HG03469 (cell line): ENCODE measurements at regions not wholly inside any gene's neighbourhood (a gene's known extent, or its start where the extent isn't known, plus 50 kb on each side); places are given as distances from the start of the nearest gene placed in this dataset.

ENCODE experiments used
- ATAC-seq: cut with Tn5 transposase; IDR thresholded peaks from one replicate; pipeline ENCODE4 v1.9.1; 2021; ENCODE audit warnings: mild to moderate bottlenecking, moderate library complexity, moderate number of reproducible peaks; ENCODE audit not compliant: unreplicated experiment

DNA sequence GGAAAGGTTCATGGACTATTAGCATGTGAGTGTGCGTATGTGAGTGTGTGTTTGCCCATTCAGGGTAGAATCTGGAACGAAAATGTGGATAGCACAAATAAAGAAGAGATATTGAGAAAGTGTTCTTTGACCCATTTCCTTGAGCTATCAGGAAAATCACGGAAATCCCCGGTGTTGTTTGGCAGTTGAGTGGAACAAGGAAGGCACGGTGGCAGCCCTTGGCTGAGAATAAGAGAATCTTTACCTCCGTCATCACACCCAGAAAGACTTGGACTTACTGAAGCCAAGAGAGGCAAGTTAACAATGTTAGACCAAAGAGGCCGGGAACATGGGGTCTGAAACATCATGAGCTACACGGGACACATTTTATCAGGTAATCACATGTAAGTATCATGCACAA, 588.9 kb upstream of the BTBD3 start:
- ATAC-seq = no peak

DNA sequence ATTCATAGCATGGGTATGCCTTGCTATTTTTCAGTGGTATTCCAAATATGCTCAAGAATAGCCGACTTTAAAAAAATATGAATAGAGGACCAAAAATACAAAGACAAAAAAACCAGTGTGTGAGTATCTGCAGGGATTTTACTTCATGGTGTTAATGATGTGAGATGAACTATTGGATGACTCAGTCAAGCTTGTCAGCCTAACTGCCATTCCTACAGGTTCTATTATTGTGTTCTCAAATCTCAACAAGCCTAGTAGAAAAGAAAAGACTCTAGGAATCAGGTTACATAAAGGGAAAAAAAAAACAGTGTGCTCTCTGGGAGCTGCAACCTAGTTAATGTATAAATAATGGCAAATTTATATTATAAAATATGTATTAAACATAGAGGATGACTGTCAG, 588.4 kb upstream of the BTBD3 start:
- ATAC-seq = no peak

GRCh38 chr20:11331096-11331495, 586.6 kb upstream of the BTBD3 start:
- no peak for ATAC-seq

GRCh38 chr20:11332381-11332780, 585.3 kb upstream of the BTBD3 start:
- no peak for ATAC-seq

DNA sequence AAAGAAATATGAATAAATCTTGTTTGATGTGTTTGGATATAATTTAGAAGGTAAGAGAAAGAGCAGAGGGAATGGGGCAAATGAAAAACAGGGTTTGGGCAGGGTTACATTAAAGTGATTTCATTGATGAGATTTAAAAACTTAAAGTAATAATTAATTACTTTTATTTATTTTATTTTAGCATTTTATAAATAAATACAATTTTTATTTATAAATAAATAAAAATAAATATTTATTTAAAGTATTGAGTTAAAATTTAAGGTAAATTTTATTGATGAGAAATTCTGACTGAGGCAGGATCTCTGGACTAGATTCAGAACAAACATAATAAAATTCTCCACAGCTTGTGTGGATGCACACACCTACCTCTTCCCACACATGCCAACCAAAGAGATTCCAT, 584.1 kb upstream of the BTBD3 start:
- ATAC-seq = no peak

DNA sequence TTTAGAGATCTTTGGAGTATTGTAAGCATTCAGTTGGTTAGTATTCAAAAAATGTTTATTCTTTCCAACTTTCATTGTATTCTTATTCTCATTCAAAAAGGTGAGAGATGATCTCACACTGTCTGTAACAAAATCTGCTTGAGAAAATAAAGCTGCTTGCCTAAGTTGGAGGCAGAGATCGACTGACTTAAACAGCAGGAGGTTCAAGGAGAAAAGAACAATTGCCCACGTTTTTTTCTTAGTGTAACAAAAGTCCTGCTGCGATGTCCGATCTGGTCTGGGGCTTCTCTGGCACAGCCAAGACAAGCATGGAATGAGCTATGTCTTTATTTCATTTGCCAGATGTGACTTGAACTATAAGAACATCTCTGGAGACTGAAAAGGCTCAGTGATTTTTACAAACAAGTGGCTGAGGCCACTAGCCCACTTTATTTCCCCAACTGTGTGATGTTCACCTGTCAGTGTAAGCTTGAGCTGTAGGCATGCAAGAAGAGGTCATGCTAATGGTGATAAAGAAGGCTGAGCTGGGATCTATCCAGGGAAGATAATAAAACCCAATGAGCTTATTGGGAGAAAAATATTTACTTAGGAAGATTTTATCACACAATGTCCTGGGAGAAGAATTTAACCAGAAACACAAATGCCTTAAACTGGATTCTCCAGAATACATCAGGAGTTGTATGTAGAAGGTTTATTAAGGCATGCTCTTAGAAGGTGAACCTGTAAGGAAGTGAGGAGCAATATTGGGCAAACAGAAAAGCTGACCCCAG, 580.1 kb upstream of the BTBD3 start:
- no peak for ATAC-seq

DNA sequence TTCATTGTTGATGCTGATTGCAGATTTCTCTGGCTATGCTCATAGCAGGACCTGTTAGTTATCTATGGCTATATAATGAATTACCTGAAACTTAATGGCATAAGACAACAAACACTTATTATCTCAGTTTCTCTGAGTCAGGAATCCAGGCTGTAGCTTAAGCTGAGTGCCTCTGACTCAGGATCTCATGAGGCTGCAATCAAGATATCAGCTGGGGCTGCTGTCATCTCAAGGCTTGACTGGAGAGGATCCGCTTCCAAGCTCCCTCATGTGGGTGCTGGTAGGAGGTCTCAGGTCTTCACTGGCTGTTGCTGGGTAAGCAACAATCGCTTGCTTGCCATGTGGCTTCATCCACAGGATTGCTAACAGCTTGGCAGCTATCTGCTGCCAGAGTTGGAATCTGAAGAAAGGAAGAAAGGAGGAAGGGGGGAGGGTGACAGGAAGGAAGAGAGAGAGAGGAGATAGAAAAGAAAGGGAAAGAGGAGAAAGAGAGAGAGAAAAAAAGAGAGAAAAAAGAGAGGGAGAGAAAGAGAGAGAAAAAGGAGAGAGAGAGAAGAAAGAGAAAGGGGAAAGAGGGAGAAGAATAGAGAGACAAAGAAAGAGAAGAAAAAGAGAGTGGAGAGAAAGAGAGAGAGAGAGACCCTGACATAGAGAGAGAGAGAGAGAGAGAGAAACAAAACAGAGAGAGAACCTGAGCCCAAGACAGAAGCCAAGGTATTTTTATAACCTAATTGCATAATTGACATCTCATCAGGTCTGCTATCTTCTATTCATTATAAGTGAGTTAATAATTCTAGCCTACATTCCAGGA, 579.0 kb upstream of the BTBD3 start:
- ATAC-seq = no peak

DNA sequence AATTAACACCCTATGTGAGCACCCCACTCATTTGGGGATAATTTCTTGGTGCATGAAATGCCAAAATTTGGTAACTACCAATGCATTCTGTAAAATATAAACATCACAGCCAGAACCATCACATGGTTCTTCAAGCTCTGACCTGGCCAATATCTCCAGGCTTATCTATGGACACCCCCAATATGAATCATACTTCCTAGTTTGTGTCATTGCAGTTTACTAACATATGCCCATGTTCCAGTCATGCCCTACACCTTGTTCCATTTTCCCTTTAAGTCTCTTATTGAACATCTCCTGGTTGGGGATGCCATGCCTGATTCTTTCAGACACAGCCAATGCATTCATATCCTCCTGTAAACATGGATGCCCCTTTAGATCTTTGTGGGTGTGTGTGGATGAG, 572.8 kb upstream of the BTBD3 start:
- no peak for ATAC-seq

DNA sequence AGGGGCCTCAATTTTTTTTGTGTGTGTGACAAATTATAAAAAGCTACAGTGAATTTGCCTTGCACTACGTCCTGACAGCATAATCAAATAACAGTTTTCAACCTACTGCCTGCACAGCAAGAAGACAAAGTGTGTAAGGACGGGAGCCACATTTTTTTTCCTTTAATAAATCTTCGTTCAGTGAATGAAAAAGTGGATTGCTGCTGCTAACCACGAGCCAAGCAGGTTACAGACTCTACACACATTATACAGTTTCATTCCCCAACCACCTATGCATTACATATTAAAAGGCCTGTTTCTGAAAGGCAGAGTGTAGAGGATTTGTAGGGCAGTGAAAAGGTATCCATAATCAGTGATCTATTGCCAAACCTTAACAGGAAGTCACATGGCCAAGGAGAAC, 570.0 kb upstream of the BTBD3 start:
- no peak for ATAC-seq

GRCh38 chr20:11350126-11351005, 567.3 kb upstream of the BTBD3 start:
- no peak for ATAC-seq

DNA sequence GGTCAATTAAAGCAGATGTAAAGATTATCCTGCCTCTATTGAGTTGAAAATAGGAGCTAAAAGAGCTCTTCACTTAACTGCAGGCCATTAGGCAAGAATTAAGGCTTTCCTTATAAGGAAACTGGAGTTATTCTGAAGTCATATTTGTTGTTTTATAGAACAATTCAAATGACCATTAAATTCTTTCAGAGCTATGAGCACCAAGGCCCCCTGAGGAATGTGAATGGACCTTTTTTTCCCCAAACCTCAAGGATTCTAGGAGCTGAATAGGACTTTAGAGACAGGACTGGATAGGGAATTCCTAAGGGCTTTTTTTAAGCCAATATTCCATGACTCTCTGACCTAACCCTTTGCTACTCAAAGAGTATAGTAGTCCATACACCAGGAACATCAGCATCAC, 565.7 kb upstream of the BTBD3 start:
- ATAC-seq = no peak

DNA sequence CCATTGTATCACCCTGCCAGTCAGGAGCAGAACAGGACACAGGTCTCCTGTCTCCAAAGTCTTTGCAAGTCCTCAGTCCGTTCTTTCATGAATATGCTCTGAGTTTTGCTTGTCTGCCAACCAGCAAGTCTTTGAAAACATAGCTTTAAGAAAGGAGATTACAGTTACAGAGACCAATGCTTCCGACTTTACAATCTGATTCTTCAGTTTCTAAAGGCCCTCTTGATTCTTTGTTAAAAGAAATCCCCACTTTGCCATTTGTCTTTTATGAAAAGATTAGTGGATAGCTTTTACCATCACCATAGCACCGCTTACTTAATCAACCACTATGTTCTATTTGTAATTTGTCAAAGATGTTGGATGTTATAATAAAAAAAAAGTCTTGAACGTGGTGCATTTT, 562.8 kb upstream of the BTBD3 start:
- ATAC-seq = no peak

- no peak for ATAC-seq
Observed at GRCh38 chr20:11355345-11355744, 562.3 kb upstream of the BTBD3 start.

DNA sequence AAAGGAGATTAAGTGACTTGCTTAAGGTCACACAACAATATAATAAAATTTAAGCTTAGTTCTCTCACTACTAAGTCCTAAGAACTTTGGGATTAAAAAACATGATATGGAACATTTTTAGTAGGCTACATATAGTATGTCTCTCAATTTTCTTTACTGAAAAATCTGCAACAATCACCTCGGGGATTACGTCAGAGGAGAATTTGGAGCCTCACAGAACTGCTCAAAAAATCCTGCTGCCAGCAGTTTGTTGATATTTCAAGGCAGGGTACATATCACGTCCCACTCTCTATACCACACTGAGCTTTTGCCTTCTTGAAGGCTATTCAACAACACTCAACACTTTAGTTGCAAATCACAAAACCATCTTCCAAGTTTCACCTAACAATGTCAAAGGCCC, 561.6 kb upstream of the BTBD3 start:
- ATAC-seq = no peak

GRCh38 chr20:11362450-11362849, 555.2 kb upstream of the BTBD3 start:
- no peak for ATAC-seq

GRCh38 chr20:11364736-11365135, 553.0 kb upstream of the BTBD3 start:
- ATAC-seq = no peak

- no peak for ATAC-seq
Observed at GRCh38 chr20:11366660-11367059, 551.0 kb upstream of the BTBD3 start.

GRCh38 chr20:11368499-11368898, 549.2 kb upstream of the BTBD3 start:
- ATAC-seq = no peak

DNA sequence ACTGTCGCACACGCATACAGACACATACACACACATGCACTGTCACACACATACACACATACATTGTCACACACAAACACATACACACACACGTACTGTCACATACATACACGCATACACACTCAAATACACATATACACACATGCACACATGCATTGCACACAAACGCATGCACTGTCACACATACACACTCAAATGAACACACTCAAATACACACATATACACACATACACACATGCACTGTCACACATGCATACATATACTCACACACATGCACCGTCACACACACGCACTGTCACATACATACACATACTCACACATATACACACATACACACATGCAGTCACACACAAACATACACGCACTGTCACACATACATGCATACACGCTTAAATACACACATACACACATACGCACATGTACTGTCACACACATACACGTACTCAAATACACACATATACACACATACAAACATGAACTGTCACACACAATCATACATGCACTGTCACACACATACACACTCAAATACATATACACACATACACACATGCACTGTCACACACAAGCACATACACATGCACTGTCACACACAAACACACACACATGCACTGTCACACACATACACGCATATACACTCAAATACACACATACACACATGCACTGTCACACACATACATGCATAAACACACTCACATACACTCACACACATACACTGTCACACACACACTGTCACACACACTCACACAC, 548.6 kb upstream of the BTBD3 start:
- ATAC-seq = no peak

DNA sequence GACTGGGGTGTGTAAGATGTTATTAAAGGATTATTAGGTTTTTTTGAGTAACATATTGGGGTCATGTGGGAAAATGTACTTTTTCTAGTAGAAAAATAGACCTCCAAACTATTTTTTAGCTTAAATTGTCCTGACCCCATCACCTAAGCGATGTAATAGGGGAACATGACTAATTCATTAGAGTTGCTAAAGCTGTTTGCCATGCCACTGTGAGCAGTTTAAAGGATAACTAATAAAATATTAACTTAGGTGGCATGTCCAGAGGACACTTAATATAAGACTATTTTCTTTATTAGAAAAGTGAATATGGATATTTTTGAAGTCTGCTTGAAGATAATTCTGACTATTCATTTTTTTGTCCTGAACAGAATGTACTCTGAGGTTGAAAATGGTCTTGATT, 545.9 kb upstream of the BTBD3 start:
- ATAC-seq = no peak
